ENCODE measurements at regions not wholly inside any gene's neighbourhood (a gene's known extent, or its start where the extent isn't known, plus 50 kb on each side); places are given as distances from the start of the nearest gene placed in this dataset.

- no peaks in the 10 kb centered on the region for H3K36me3 ChIP-seq (ENCODE audit: low read depth, missing control alignments)
- H3K9me3 ChIP-seq: no peaks in the 10 kb centered on the region
- H3K4me1 ChIP-seq: peaks cover 6% of the 10 kb centered on the region
- H3K27ac ChIP-seq: peak overlapping the region in 1 of 2 donors; percentile 48
- TF ChIP-seq POLR2A (IDR thresholded peaks at IDR 0.05): no peak
- no peak for TF ChIP-seq CTCF (IDR thresholded peaks at IDR 0.05)
- intact Hi-C loops (cut with DNase I; ENCODE audit: low total_unique reads): no loop called here
- H3K27me3 ChIP-seq: no peaks in the 10 kb centered on the region
- no peak overlapping the region for H3K4me3 ChIP-seq
- no peak for DNase-seq
Measured at GRCh38 chr4:124862261-124862660, 149.7 kb upstream of the ANKRD50 start.

- Histone ChIP-seq H3K4me3 (no peak overlapping the region), H3K27ac (peak overlapping the region in 1 of 2 donors; percentile 48), H3K36me3 (ENCODE audit: low read depth, missing control alignments) (no peaks in the 10 kb centered on the region), H3K4me1 (peaks cover 6% of the 10 kb centered on the region), H3K9me3 (no peaks in the 10 kb centered on the region), H3K27me3 (no peaks in the 10 kb centered on the region)
- no peak for DNase-seq
- WGBS, 2 donors: 64 to 71% methylated on average over 3 of the region's 3 CpGs
- intact Hi-C loops (cut with DNase I; ENCODE audit: low total_unique reads): no loop called here
- TF ChIP-seq CTCF (IDR thresholded peaks at IDR 0.05) (no peak), POLR2A (IDR thresholded peaks at IDR 0.05) (no peak)
Measured at GRCh38 chr4:124861761-124862160, 149.2 kb upstream of the ANKRD50 start.

GRCh38 chr4:124854968-124855367, 142.4 kb upstream of the ANKRD50 start:
- WGBS, 2 donors: 83 to 85% methylated on average over 3 of the region's 3 CpGs
- Histone ChIP-seq H3K27ac (no peak overlapping the region), H3K4me3 (no peak overlapping the region), H3K36me3 (ENCODE audit: low read depth, missing control alignments) (no peaks in the 10 kb centered on the region), H3K4me1 (no peaks in the 10 kb centered on the region), H3K9me3 (no peaks in the 10 kb centered on the region), H3K27me3 (no peaks in the 10 kb centered on the region)
- intact Hi-C loops (cut with DNase I; ENCODE audit: low total_unique reads): no loop called here
- no peak for TF ChIP-seq CTCF (IDR thresholded peaks at IDR 0.05)
- TF ChIP-seq POLR2A (IDR thresholded peaks at IDR 0.05): no peak
- DNase-seq: no peak

- no peaks in the 10 kb centered on the region for H3K27me3 ChIP-seq
- intact Hi-C loops (cut with DNase I; ENCODE audit: low total_unique reads): no loop called here
- H3K36me3 ChIP-seq (ENCODE audit: low read depth, missing control alignments): no peaks in the 10 kb centered on the region
- WGBS, 2 donors: 95 to 97% methylated on average over 2 of the region's 2 CpGs
- H3K9me3 ChIP-seq: no peaks in the 10 kb centered on the region
- no peak overlapping the region for H3K4me3 ChIP-seq
- no peak for DNase-seq
- no peak overlapping the region for H3K27ac ChIP-seq
- no peaks in the 10 kb centered on the region for H3K4me1 ChIP-seq
- TF ChIP-seq POLR2A (IDR thresholded peaks at IDR 0.05): no peak
- no peak for TF ChIP-seq CTCF (IDR thresholded peaks at IDR 0.05)
Measured at GRCh38 chr4:124851741-124852140, 139.2 kb upstream of the ANKRD50 start.

- 75 to 88% methylated on average over 5 of the region's 5 CpGs for WGBS, 2 donors
- Histone ChIP-seq H3K27me3 (no peaks in the 10 kb centered on the region), H3K9me3 (no peaks in the 10 kb centered on the region), H3K36me3 (ENCODE audit: low read depth, missing control alignments) (no peaks in the 10 kb centered on the region), H3K27ac (no peak overlapping the region), H3K4me1 (no peaks in the 10 kb centered on the region), H3K4me3 (no peak overlapping the region)
- intact Hi-C loops (cut with DNase I; ENCODE audit: low total_unique reads): no loop called here
- TF ChIP-seq POLR2A (IDR thresholded peaks at IDR 0.05) (no peak), CTCF (IDR thresholded peaks at IDR 0.05) (no peak)
- no peak for DNase-seq
Measured at GRCh38 chr4:124846306-124846705, 133.8 kb upstream of the ANKRD50 start.

Data from testis (tissue), 2 donors.